Jurkat, Clone E6-1 (cell line): ENCODE measurements at regions not wholly inside any gene's neighbourhood (a gene's known extent, or its start where the extent isn't known, plus 50 kb on each side); places are given as distances from the start of the nearest gene placed in this dataset.

Source experiments
- DNase-seq: peaks from one replicate; pipeline ENCODE4 v3.0.0-alpha.2; 2011; ENCODE audit warnings: low read depth, low spot score
- H3K4me3 ChIP-seq: 2 replicates; pipeline ENCODE4 v1.5.1; 2011; ENCODE audit warnings: mild to moderate bottlenecking, low read length, control low read depth, moderate library complexity

GRCh38 chr4:165606465-165607205 is 227.8 kb downstream of the CPE start:
- H3K4me3 ChIP-seq = no peak overlapping the region
- DNase-seq = no peak

DNA sequence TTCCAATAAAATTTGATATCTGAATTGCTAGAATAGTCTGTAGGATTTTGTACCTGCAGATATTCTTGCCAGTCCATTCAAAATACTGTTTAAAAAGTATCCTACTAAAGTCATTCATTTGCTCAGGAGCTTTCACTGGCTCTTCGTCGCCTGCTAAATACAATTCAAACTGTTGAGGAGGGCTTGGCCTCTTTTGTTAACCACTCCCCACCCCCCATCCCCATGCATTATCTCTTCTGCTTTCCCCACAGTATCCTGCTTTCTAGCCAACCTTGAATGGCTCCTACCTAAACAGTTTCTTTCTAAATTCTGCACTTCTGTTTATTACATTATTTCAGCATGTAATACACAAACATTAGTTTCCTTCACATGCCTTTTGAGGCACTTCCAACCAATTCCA is 230.8 kb downstream of the CPE start:
- DNase-seq = no peak
- no peak overlapping the region for H3K4me3 ChIP-seq

DNA sequence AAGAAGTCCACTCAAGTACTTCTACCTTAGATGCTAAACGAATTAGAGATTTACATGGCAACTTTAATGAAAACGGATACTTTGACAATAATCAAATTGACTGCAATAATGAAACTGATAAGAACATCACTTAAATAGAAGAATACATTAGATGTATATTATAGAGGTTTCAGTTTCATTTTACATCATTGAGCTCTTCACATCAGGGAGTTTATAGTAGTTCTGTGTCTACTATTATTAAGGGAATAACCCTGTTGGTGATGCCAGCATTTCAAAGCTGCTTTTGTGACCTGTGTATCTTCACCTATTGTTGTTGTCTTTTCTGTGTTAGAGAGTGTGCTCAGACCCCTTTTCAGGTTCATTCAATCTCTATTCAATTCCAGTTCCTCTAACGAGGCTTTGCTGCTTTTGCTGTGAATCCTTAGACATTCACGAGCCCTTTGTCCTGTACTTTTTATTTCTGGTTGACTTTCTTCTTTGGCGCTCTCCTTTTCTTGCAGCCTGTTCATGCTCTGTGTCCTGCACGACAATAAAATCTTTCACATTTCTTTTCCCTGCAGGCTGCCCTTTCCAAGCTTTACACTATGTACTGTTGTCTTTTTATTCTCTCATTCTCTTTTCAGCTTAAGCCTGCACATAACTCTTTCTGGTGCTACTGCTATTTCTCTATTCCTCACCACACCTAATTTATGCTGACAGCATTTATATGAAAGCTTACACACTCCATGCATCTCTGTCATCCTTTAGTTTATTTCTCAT is 232.1 kb downstream of the CPE start:
- H3K4me3 ChIP-seq = no peak overlapping the region
- no peak for DNase-seq

DNA sequence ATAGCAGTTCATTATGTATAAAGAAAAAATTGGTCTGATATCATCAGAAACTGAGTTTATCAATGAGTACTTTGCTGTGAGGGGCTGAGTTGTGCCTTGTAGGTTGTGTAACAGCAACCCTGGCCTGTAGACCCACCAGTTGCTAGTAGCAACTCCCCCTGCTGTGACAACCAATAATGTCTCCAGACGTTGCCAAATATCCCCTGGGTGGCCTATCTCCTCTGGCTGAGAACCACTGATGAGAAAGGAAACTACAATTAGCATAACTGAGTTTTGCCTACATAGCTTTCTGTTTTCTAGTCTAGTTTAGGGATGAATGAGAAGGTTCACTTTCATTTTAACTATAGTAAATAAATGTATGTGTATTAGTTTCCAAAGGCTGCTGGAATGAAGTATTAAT is 234.1 kb downstream of the CPE start:
- no peak overlapping the region for H3K4me3 ChIP-seq
- no peak for DNase-seq

DNA sequence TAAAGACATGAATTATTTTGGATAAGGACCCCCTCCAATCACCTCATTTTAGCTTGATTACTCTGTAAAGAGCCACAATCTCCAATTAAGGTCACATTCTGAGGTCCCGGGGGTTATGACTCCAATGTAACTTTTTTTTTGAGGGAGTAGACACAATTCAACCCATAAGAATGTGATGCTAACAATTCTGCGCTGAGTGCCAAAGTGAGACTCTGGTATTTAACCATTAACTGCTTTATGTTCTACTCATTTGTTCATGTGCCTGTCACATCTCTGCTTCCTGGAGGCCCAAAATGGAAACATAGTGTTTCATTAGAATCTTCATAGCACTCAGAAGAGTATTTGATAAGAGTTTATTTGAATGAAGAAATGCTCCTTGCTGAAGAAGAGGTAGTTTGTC is 234.8 kb downstream of the CPE start:
- H3K4me3 ChIP-seq = no peak overlapping the region
- DNase-seq = no peak

- DNase-seq = no peak
- no peak overlapping the region for H3K4me3 ChIP-seq
Measured at GRCh38 chr4:165620913-165621312, 242.1 kb downstream of the CPE start.

GRCh38 chr4:165621983-165622382 is 243.2 kb downstream of the CPE start:
- H3K4me3 ChIP-seq = no peak overlapping the region
- no peak for DNase-seq

GRCh38 chr4:165625281-165625680 is 246.5 kb downstream of the CPE start:
- H3K4me3 ChIP-seq = no peak overlapping the region
- DNase-seq = no peak

- no peak for DNase-seq
- H3K4me3 ChIP-seq = no peak overlapping the region
Measured at GRCh38 chr4:165626316-165626715, 246.7 kb upstream of the TLL1 start.

DNA sequence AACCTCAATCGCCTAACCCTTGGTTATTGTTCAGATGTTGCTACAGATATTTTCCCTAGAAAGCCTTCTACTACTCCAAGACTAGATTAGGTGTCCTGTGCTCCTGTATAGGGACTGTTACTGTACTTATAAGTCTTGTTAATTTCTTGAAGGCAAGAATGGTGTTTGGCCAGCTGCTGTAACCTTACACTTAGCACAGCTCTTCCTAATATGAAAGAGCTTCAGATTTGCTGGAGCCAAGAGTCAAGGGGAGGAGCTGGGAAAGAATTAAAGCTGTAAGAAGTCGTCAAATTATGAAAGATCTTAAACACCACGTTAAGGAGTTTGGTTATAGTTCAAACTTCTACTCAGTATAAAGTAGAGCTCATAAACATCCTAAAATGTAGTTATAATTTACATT is 245.9 kb upstream of the TLL1 start:
- no peak overlapping the region for H3K4me3 ChIP-seq
- DNase-seq = no peak

GRCh38 chr4:165627548-165627947 is 245.5 kb upstream of the TLL1 start:
- no peak overlapping the region for H3K4me3 ChIP-seq
- no peak for DNase-seq

GRCh38 chr4:165628572-165628971 is 244.5 kb upstream of the TLL1 start:
- no peak overlapping the region for H3K4me3 ChIP-seq
- no peak for DNase-seq

DNA sequence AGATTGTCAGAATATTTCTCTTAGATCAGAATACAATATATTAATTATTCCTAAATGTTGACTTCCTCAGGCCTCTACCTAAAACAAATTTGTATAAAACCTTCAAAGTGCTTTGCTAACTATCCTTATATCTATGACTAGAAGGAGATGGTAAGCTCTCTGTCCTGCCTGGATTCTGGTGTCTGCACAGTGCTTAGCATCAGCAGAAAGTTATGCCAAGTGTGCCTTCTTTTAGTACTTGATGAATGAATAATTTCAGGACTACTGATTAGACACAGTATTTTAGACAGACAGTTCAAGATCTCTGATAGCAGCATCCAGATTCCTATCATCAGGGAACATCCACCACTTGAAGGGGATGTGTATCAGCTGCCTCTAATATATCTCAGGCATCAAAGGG is 242.4 kb upstream of the TLL1 start:
- no peak for DNase-seq

GRCh38 chr4:165631208-165631894 is 241.7 kb upstream of the TLL1 start:
- DNase-seq = no peak
- H3K4me3 ChIP-seq = no peak overlapping the region

More for the DNA sequence above, 242.4 kb upstream of the TLL1 start:
- no peak overlapping the region for H3K4me3 ChIP-seq

DNA sequence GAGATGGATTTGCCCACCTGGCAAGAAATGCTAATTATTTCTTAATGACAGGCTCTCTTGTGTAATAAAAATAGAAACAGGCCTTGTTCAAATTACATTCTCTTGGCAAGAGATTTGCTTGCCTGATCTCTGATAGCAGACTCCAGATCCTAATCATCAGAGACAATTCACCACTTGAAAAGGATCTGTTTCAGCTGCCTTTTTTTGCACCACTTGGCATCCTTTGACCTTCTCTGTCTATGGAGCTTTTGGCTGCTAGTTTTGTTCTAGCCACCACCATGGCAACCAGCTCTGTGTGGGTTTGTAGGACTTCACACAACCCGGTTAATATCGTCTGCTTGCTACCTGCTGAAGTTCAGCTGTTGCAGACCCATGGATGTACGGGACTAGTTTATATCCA is 241.1 kb upstream of the TLL1 start:
- no peak for DNase-seq
- no peak overlapping the region for H3K4me3 ChIP-seq

- DNase-seq = no peak
- no peak overlapping the region for H3K4me3 ChIP-seq
Measured at GRCh38 chr4:165634766-165635165, 238.3 kb upstream of the TLL1 start.

DNA sequence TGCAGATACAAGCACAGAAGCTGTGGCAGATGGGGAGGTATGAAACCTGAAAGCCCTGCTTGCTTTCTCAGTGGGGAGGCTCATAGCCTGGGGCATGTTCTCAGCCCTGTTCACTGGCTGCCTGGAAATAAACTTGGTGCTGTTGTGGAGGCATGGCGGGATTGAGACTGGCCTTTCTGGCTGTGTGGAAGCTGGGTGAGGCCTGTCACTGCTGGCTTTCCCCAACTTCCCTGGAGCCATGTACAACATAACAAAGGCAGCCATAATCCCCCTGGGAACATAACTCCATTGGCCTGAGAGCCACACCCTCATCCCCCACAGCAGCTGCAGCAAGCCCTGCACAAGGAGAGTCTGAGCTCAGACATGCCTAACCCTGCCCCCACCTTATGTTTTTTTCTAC is 237.7 kb upstream of the TLL1 start:
- DNase-seq = no peak
- no peak overlapping the region for H3K4me3 ChIP-seq

GRCh38 chr4:165635951-165636350 is 237.1 kb upstream of the TLL1 start:
- H3K4me3 ChIP-seq = no peak overlapping the region
- DNase-seq = peak; percentile 25

GRCh38 chr4:165651901-165652300 is 221.1 kb upstream of the TLL1 start:
- no peak overlapping the region for H3K4me3 ChIP-seq
- DNase-seq = no peak

- DNase-seq = no peak
- no peak overlapping the region for H3K4me3 ChIP-seq
Measured at GRCh38 chr4:165654556-165654955, 218.5 kb upstream of the TLL1 start.
